Progenitor cell of endocrine pancreas (in vitro differentiated cells): ENCODE measurements at regions not wholly inside any gene's neighbourhood (a gene's known extent, or its start where the extent isn't known, plus 50 kb on each side); places are given as distances from the start of the nearest gene placed in this dataset.

Source experiments
- DNase-seq: peaks from one replicate; pipeline ENCODE4 v3.0.0; 2021; ENCODE audit warnings: low spot score; ENCODE audit not compliant: unreplicated experiment
- H3K27ac Mint-ChIP-seq: 2 replicates; pipeline ENCODE4 v1.8.0; 2021; ENCODE audit warnings: mild to moderate bottlenecking, moderate library complexity, mixed read lengths
- H3K27me3 Mint-ChIP-seq: 2 replicates; pipeline ENCODE4 v1.8.0; 2021; ENCODE audit warnings: mixed read lengths
- H3K36me3 Mint-ChIP-seq: 2 replicates; pipeline ENCODE4 v1.8.0; 2022; ENCODE audit warnings: mixed read lengths; ENCODE audit not compliant: insufficient read depth
- H3K4me1 Mint-ChIP-seq: 2 replicates; pipeline ENCODE4 v1.8.0; 2021; ENCODE audit warnings: low read depth, mixed read lengths
- H3K4me3 Mint-ChIP-seq: 2 replicates; pipeline ENCODE4 v1.8.0; 2021; ENCODE audit warnings: low read depth, mild to moderate bottlenecking, moderate library complexity, mixed read lengths
- H3K9me3 Mint-ChIP-seq: 2 replicates; pipeline ENCODE4 v1.8.0; 2021; ENCODE audit warnings: low read depth, mixed read lengths
- TF ChIP-seq, protein P1 (sequence below): fragments of 200-600 bp; sonication (generic); IDR thresholded peaks from one replicate; pipeline ENCODE4 v1.5.0; 2021; ENCODE audit warnings: antibody characterized with exemption, mild to moderate bottlenecking; ENCODE audit not compliant: unreplicated experiment

DNA sequence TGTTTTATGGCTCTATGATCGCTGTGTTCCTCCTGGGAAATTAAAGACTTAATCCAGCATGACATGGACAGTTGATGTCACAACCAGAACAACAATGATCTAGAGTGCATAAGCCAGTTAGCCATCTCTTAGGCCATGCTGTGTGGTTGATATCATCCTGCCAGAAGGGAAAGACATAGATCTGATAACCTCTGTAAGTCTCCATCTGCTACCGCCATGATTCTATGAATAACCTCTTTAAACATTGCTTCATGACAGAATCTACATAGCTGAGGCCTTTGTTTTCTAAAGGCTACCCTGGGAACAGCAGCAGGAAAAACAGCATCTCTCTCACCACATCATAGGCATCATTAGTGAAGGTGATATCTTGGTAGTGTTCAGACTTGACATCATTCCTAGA is 117.6 kb upstream of the PHACTR1 start:
- DNase-seq, result no peak
- Mint-ChIP-seq H3K9me3 (no peaks in the 10 kb centered on the region), H3K4me3 (no peak overlapping the region), H3K27me3 (no peaks in the 10 kb centered on the region), H3K27ac (no peak overlapping the region), H3K4me1 (peaks cover 19% of the 10 kb centered on the region), H3K36me3 (no peaks in the 10 kb centered on the region)
- TF ChIP-seq, protein P1, sequence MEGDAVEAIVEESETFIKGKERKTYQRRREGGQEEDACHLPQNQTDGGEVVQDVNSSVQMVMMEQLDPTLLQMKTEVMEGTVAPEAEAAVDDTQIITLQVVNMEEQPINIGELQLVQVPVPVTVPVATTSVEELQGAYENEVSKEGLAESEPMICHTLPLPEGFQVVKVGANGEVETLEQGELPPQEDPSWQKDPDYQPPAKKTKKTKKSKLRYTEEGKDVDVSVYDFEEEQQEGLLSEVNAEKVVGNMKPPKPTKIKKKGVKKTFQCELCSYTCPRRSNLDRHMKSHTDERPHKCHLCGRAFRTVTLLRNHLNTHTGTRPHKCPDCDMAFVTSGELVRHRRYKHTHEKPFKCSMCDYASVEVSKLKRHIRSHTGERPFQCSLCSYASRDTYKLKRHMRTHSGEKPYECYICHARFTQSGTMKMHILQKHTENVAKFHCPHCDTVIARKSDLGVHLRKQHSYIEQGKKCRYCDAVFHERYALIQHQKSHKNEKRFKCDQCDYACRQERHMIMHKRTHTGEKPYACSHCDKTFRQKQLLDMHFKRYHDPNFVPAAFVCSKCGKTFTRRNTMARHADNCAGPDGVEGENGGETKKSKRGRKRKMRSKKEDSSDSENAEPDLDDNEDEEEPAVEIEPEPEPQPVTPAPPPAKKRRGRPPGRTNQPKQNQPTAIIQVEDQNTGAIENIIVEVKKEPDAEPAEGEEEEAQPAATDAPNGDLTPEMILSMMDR, result no peak

DNA sequence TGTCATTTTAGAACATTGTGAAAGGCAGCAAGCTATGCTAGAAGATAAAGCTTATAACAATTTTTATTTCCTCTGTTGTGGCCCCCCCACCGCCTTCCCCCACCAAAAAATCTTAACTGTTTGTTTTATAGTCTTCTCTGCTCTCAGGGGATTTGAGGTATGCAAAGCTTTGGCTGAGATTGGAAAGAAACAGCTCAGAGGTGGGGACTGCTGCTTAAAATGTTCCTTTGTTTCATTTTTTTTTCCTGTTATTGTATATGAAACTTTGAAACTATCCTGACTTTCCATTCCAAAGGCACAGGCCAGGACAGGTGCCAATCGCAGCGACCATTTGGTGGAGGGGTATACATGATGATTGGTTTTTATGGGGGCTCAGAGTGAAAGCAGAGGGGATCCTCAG is 114.7 kb upstream of the PHACTR1 start:
- no peaks in the 10 kb centered on the region for H3K36me3 Mint-ChIP-seq
- H3K27ac Mint-ChIP-seq, result no peak overlapping the region
- no peak for DNase-seq
- H3K4me1 Mint-ChIP-seq, result peaks cover 10% of the 10 kb centered on the region
- no peak overlapping the region for H3K4me3 Mint-ChIP-seq
- no peaks in the 10 kb centered on the region for H3K9me3 Mint-ChIP-seq
- H3K27me3 Mint-ChIP-seq, result peaks cover 6% of the 10 kb centered on the region
- TF ChIP-seq, protein P1, result no peak

DNA sequence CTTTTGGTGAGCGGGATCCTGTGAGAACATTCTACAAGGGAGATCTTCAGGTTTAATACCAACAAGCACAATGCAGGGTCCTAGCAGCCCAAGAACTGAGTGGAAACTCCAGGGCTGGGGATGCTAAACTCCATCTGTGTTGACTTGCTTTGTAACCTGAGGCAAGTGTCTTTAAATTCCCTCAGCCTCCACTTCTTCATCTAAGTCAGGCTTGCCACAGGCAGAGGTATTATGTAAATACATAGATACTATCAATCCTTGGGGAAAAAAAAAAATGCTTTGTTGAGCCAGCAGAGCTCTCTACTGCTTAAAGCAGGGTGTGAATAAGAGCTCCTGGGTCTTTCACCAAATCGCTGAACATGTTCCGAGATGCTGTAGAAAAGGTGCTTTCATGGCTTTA is 114.2 kb upstream of the PHACTR1 start:
- H3K4me3 Mint-ChIP-seq, result no peak overlapping the region
- H3K27ac Mint-ChIP-seq, result no peak overlapping the region
- no peak for DNase-seq
- H3K9me3 Mint-ChIP-seq, result no peaks in the 10 kb centered on the region
- TF ChIP-seq, protein P1, result no peak
- H3K4me1 Mint-ChIP-seq, result peaks cover 10% of the 10 kb centered on the region
- H3K27me3 Mint-ChIP-seq, result peaks cover 10% of the 10 kb centered on the region
- no peaks in the 10 kb centered on the region for H3K36me3 Mint-ChIP-seq

DNA sequence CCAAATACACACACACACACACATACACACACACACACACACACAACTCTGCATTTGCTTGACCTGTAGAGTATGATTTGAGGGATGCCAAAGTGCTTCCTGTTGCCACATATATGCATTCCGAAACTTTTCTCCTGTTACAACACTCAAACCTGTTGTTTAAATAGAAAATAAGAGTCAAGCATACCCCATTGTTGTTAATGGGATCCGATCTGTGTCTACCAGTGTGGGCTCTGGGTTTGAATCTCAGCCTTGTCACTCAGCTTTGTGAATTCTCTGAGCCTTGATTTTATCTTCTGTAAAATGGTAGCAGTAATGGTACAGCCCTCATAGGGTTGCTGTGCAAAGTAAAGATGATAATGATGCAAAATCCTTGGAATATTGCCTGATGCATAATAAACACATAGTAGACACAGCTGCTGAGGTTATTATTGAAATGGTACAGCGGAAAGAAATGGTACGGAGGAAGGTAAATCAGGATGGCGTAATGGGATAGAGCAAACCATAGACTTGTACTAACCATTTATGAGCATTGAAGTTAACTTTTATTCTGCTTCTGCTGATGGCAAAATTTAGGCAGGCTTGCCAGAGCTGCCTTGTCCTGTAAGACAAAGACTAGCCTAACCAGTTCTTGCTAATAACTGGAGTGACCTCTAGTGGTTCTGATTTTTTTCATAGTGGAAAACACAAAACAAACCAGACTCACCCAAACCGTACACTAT is 113.5 kb upstream of the PHACTR1 start:
- no peak for DNase-seq
- H3K36me3 Mint-ChIP-seq, result no peaks in the 10 kb centered on the region
- no peak overlapping the region for H3K4me3 Mint-ChIP-seq
- TF ChIP-seq, protein P1, result peak; percentile 65
- H3K27ac Mint-ChIP-seq, result peak overlapping the region; percentile 30
- H3K4me1 Mint-ChIP-seq, result peaks cover 10% of the 10 kb centered on the region
- H3K9me3 Mint-ChIP-seq, result no peaks in the 10 kb centered on the region
- H3K27me3 Mint-ChIP-seq, result peaks cover 10% of the 10 kb centered on the region

DNA sequence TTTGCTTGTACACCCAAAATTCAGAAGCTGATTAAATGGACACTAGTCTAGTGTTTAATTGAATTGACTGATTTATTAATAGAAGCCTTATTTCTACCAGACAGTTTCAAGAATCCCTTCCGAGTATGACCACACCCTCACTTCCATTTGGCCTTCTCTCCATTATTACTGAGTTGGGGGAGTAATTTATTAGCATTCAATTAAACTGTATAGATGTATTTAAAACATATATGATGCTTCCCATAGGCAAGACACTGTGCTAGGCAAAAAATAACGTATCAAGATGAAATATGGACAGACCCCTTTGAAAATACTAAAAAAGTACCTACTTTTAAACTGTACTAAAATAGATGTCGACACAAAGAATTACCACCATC is 112.9 kb upstream of the PHACTR1 start:
- TF ChIP-seq, protein P1, result no peak
- DNase-seq, result no peak
- Mint-ChIP-seq H3K4me3 (no peak overlapping the region), H3K36me3 (no peaks in the 10 kb centered on the region), H3K4me1 (peaks cover 10% of the 10 kb centered on the region), H3K9me3 (no peaks in the 10 kb centered on the region), H3K27ac (no peak overlapping the region), H3K27me3 (peaks cover 10% of the 10 kb centered on the region)
